ENCODE measurements at regions not wholly inside any gene's neighbourhood (a gene's known extent, or its start where the extent isn't known, plus 50 kb on each side); places are given as distances from the start of the nearest gene placed in this dataset.

GRCh38 chr18:22020127-22020866 is 149.1 kb upstream of the GATA6 start:
- TF ChIP-seq BMI1 (IDR thresholded peaks at IDR 0.05; ENCODE audit: borderline replicate concordance) (no peak), CEBPB (IDR thresholded peaks at IDR 0.05; ENCODE audit: borderline replicate concordance in 1 of 2, low read depth in 2 of 2, low read length in 2 of 2) (no peak), ZNF207 (IDR thresholded peaks at IDR 0.05; ENCODE audit: borderline replicate concordance) (no peak), ELK1 (IDR thresholded peaks at IDR 0.05; ENCODE audit: low read depth, low read length) (no peak), POLR2A (IDR thresholded peaks at IDR 0.05; ENCODE audit: low read depth, low read length) (no peak)
- TF ChIP-seq, protein P1, sequence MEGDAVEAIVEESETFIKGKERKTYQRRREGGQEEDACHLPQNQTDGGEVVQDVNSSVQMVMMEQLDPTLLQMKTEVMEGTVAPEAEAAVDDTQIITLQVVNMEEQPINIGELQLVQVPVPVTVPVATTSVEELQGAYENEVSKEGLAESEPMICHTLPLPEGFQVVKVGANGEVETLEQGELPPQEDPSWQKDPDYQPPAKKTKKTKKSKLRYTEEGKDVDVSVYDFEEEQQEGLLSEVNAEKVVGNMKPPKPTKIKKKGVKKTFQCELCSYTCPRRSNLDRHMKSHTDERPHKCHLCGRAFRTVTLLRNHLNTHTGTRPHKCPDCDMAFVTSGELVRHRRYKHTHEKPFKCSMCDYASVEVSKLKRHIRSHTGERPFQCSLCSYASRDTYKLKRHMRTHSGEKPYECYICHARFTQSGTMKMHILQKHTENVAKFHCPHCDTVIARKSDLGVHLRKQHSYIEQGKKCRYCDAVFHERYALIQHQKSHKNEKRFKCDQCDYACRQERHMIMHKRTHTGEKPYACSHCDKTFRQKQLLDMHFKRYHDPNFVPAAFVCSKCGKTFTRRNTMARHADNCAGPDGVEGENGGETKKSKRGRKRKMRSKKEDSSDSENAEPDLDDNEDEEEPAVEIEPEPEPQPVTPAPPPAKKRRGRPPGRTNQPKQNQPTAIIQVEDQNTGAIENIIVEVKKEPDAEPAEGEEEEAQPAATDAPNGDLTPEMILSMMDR (IDR thresholded peaks at IDR 0.05 in 2 of 3, conservative IDR thresholded peaks at IDR 0.05 in 1 of 3; ENCODE audit: control insufficient read depth in 2 of 3, extremely low read depth in 1 of 3, insufficient read depth in 1 of 3, low read depth in 3 of 3, low read length in 3 of 3) = no peak
- TF ChIP-seq, protein P2, sequence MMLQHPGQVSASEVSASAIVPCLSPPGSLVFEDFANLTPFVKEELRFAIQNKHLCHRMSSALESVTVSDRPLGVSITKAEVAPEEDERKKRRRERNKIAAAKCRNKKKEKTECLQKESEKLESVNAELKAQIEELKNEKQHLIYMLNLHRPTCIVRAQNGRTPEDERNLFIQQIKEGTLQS (IDR thresholded peaks at IDR 0.05; ENCODE audit: borderline replicate concordance, extremely low read depth, low read depth, low read length) = no peak
